ENCODE measurements at regions not wholly inside any gene's neighbourhood (a gene's known extent, or its start where the extent isn't known, plus 50 kb on each side); places are given as distances from the start of the nearest gene placed in this dataset.
"Not testable (repeated sequence)": the region's sequence is repeated elsewhere in the genome, so short reads cannot be mapped to it uniquely, and the experiment has no call there.

DNA sequence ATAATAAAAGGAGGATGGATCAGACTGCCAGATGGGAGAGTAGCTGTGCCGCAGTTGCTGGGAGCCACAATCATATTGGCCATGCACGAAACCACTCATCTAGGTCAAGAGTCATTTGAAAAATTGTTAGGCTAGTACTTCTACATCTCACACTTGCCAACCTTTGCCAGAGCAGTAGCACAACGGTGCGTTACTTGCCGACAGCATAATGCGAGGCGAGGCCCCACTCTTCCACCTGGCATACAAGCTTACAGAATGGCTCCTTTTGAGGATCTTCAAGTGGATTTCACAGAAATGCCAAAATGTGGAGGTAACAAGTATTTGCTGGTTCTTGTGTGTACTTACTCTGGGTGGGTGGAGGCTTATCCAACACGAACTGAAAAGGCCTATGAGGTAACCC lies 268.3 kb upstream of the ATXN7L3B start:
- TF ChIP-seq, protein P1, sequence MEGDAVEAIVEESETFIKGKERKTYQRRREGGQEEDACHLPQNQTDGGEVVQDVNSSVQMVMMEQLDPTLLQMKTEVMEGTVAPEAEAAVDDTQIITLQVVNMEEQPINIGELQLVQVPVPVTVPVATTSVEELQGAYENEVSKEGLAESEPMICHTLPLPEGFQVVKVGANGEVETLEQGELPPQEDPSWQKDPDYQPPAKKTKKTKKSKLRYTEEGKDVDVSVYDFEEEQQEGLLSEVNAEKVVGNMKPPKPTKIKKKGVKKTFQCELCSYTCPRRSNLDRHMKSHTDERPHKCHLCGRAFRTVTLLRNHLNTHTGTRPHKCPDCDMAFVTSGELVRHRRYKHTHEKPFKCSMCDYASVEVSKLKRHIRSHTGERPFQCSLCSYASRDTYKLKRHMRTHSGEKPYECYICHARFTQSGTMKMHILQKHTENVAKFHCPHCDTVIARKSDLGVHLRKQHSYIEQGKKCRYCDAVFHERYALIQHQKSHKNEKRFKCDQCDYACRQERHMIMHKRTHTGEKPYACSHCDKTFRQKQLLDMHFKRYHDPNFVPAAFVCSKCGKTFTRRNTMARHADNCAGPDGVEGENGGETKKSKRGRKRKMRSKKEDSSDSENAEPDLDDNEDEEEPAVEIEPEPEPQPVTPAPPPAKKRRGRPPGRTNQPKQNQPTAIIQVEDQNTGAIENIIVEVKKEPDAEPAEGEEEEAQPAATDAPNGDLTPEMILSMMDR (IDR thresholded peaks at IDR 0.05; ENCODE audit: low read depth, low read length, poor library complexity, severe bottlenecking), result not testable (repeated sequence)
- TF ChIP-seq EZH2phosphoT487 (IDR thresholded peaks at IDR 0.05; ENCODE audit: borderline replicate concordance, low read length), result not testable (repeated sequence)

Data from DOHH2 (cell line).